K562 (cell line): ENCODE measurements at regions not wholly inside any gene's neighbourhood (a gene's known extent, or its start where the extent isn't known, plus 50 kb on each side); places are given as distances from the start of the nearest gene placed in this dataset.
A peak's percentile ranks its signal among the peaks of the same experiment; 100 is the strongest.

ENCODE experiments used
- BRCA1 ChIP-seq, 2 experiments: fragments of 450-650 bp in 1 of 2; sonication (generic) in 1 of 2; formaldehyde crosslinking in 1 of 2; IDR thresholded peaks; 2 replicates each; pipeline versions ENCODE4 v1.5.0 to v1.6.1; 2017 to 2020; ENCODE audit warnings: mild to moderate bottlenecking in 1 of 2, missing genetic modification reagents in 1 of 2
- BRF1 ChIP-seq: IDR thresholded peaks from 3 replicates; pipeline ENCODE4 v1.6.1; 2011; ENCODE audit warnings: borderline replicate concordance, mild to moderate bottlenecking; ENCODE audit not compliant: insufficient read length; ENCODE audit errors: extremely low read depth
- CEBPG ChIP-seq, 3 experiments: fragments of 200-800 bp in 1 of 3; sonication (Bioruptor generic) in 1 of 3; sonication (generic) in 1 of 3; formaldehyde crosslinking in 1 of 3; IDR thresholded peaks in 2 of 3; conservative IDR thresholded peaks in 1 of 3; 2 replicates each; pipeline versions ENCODE4 v1.6.1 to v1.8.0; 2016 to 2022; ENCODE audit warnings: missing compliant biosample characterization in 2 of 3, missing genetic modification characterization in 2 of 3, mild to moderate bottlenecking in 1 of 3, missing genetic modification reagents in 1 of 3
- CREB1 ChIP-seq, 2 experiments: sonication (generic) in 1 of 2; formaldehyde crosslinking in 1 of 2; IDR thresholded peaks; 2 replicates each; pipeline versions ENCODE4 v1.6.1 to v1.8.0; 2012 to 2022; ENCODE audit warnings: inconsistent platforms in 1 of 2, mild to moderate bottlenecking in 1 of 2, missing genetic modification reagents in 1 of 2, moderate library complexity in 1 of 2
- CXXC5 ChIP-seq: fragments of 250-450 bp; sonication (Bioruptor Pico); IDR thresholded peaks from 2 replicates; pipeline ENCODE4 v1.8.0; 2022; ENCODE audit warnings: inconsistent platforms, mild to moderate bottlenecking, moderate library complexity
- EHMT2 ChIP-seq: fragments of 450-650 bp; IDR thresholded peaks from 2 replicates; pipeline ENCODE4 v1.6.1; 2018; ENCODE audit warnings: antibody characterized with exemption
- GABPB1 ChIP-seq: sonication (generic); formaldehyde crosslinking; IDR thresholded peaks from 2 replicates; pipeline ENCODE4 v1.8.0; 2022; ENCODE audit warnings: mild to moderate bottlenecking, missing genetic modification reagents
- GATA2 ChIP-seq: sonication (generic); formaldehyde crosslinking; IDR thresholded peaks from 2 replicates; pipeline ENCODE4 v1.4.0; 2020; ENCODE audit warnings: mild to moderate bottlenecking, missing genetic modification reagents
- GTF2F1 ChIP-seq: IDR thresholded peaks from 2 replicates; pipeline ENCODE4 v1.6.1; 2011; ENCODE audit warnings: low read depth, low read length, improper control_type of control experiment
- HSF4 ChIP-seq: fragments of 250-450 bp; sonication (Bioruptor Pico); IDR thresholded peaks from 2 replicates; pipeline ENCODE4 v2.1.2; 2022; ENCODE audit warnings: mild to moderate bottlenecking, moderate library complexity, borderline replicate concordance
- KLF1 ChIP-seq: fragments of 450-650 bp; IDR thresholded peaks from 2 replicates; pipeline ENCODE4 v1.6.1; 2016; ENCODE audit warnings: missing genetic modification characterization, missing compliant biosample characterization
- LEF1 ChIP-seq: fragments of 450-650 bp; IDR thresholded peaks from 2 replicates; pipeline ENCODE4 v1.6.1; 2016; ENCODE audit warnings: mild to moderate bottlenecking
- MEIS2 ChIP-seq: fragments of 450-650 bp; IDR thresholded peaks from 2 replicates; pipeline ENCODE4 v1.6.1; 2014; ENCODE audit warnings: mild to moderate bottlenecking; ENCODE audit not compliant: partially characterized antibody
- NFRKB ChIP-seq: fragments of 450-650 bp; IDR thresholded peaks from 2 replicates; pipeline ENCODE4 v1.6.1; 2016; ENCODE audit warnings: low read depth
- PHF20 ChIP-seq: fragments of 450-650 bp; IDR thresholded peaks from 2 replicates; pipeline ENCODE4 v1.6.1; 2018; ENCODE audit not compliant: partially characterized antibody
- SIRT6 ChIP-seq: IDR thresholded peaks from one replicate; pipeline ENCODE4 v1.6.1; 2012; ENCODE audit warnings: low read depth, mild to moderate bottlenecking, control low read depth, inconsistent platforms, low read length, moderate library complexity
- SOX6 ChIP-seq: fragments of 450-650 bp; IDR thresholded peaks from 2 replicates; pipeline ENCODE4 v1.6.1; 2014; ENCODE audit warnings: mild to moderate bottlenecking
- TCFL5 ChIP-seq: fragments of 250-450 bp; sonication (Bioruptor Pico); conservative IDR thresholded peaks from 2 replicates; pipeline ENCODE4 v1.6.1; 2021; ENCODE audit warnings: mild to moderate bottlenecking, moderate library complexity, matching md5 sums
- TF ChIP-seq, protein P1 (sequence below), 2 experiments: fragments of 450-650 bp; IDR thresholded peaks; 2 replicates each; pipeline ENCODE4 v1.6.1; 2016
- TF ChIP-seq, protein P2 (sequence below): fragments of 450-650 bp; IDR thresholded peaks from 2 replicates; pipeline ENCODE4 v1.6.1; 2016; ENCODE audit warnings: missing biosample characterization, missing genetic modification characterization
- TF ChIP-seq, protein P3 (sequence below), 3 experiments: fragments of 200-800 bp in 1 of 3; sonication (Bioruptor generic) in 1 of 3; sonication (generic) in 1 of 3; formaldehyde crosslinking in 1 of 3; IDR thresholded peaks; 2 replicates each; pipeline versions ENCODE4 v1.6.1 to v1.8.0; 2016 to 2022; ENCODE audit warnings: mild to moderate bottlenecking in 2 of 3, missing compliant biosample characterization in 2 of 3, missing genetic modification characterization in 2 of 3, missing genetic modification reagents in 1 of 3
- TF ChIP-seq, protein P4 (sequence below): IDR thresholded peaks from 3 replicates; pipeline ENCODE4 v1.6.1; 2011; ENCODE audit warnings: borderline replicate concordance, mild to moderate bottlenecking; ENCODE audit not compliant: insufficient read length, insufficient read depth

DNA sequence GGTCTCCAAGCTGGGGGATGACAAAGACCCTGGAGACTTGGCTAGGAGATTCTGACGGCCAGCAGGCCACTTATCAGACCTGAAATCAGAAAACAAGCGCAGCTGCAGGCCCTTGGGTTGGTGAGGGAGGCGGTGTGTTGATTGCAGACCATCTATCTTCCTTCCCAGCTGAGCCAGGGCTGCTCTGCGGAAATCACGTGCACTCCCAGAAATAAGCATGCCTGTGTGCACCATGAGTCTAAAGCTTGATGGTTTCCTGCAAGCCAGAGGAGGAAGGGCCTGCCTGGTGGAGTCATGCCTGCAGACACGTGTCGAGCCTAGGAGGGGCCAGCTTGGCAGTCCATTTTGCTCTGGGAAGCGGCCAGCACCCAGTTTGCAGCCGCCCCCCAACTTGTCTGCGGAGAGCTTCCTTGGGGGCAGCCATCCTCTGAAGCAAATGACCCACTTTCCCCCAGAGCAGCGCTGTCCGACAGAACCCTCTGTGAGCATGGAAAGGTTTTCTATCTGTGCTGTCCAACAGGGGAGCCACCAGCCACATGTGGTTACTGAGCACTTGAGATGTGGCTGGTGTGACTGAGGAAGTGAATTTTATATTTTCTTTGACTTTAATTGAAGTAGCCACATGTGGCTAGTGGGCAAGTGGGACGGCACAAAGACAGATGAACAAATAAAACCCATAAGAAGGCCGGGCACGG, 175.7 kb upstream of the BCOR start (continued):
- TF ChIP-seq CEBPG (CRISPR knock-in tag; IDR thresholded peaks at IDR 0.05) (no peak), CEBPG (tag; conservative IDR thresholded peaks at IDR 0.05 in 1 of 2, IDR thresholded peaks at IDR 0.05 in 1 of 2) (no peak), SOX6 (peak; percentile 71; the same call in 1 of the 2 replicates), NFRKB (no peak), CREB1 (IDR thresholded peaks at IDR 0.05) (no peak), CREB1 (CRISPR knock-in tag; IDR thresholded peaks at IDR 0.05) (no peak), BRCA1 (IDR thresholded peaks at IDR 0.05) (no peak), BRCA1 (CRISPR knock-in tag; IDR thresholded peaks at IDR 0.05) (no peak), KLF1 (tag) (no peak), GTF2F1 (no peak), LEF1 (peak; percentile 40; the same call in 1 of the 2 replicates), SIRT6 (no peak), BRF1 (no peak), EHMT2 (no peak), GABPB1 (0 out of 2 replicates have a peak, but pooled peaks have one; percentile 27), GATA2 (CRISPR knock-in tag) (peak; percentile 85), CXXC5 (CRISPR knock-in tag) (peak; percentile 74), PHF20 (no peak), MEIS2 (peak; percentile 87), HSF4 (no peak), TCFL5 (CRISPR knock-in tag) (no peak)
- TF ChIP-seq, protein P1, sequence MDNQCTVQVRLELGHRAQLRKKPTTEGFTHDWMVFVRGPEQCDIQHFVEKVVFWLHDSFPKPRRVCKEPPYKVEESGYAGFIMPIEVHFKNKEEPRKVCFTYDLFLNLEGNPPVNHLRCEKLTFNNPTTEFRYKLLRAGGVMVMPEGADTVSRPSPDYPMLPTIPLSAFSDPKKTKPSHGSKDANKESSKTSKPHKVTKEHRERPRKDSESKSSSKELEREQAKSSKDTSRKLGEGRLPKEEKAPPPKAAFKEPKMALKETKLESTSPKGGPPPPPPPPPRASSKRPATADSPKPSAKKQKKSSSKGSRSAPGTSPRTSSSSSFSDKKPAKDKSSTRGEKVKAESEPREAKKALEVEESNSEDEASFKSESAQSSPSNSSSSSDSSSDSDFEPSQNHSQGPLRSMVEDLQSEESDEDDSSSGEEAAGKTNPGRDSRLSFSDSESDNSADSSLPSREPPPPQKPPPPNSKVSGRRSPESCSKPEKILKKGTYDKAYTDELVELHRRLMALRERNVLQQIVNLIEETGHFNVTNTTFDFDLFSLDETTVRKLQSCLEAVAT (IDR thresholded peaks at IDR 0.05), result 0 out of 4 replicates have a peak, but pooled peaks of 1 of the 2 experiments have one; percentile 21
- TF ChIP-seq, protein P2, sequence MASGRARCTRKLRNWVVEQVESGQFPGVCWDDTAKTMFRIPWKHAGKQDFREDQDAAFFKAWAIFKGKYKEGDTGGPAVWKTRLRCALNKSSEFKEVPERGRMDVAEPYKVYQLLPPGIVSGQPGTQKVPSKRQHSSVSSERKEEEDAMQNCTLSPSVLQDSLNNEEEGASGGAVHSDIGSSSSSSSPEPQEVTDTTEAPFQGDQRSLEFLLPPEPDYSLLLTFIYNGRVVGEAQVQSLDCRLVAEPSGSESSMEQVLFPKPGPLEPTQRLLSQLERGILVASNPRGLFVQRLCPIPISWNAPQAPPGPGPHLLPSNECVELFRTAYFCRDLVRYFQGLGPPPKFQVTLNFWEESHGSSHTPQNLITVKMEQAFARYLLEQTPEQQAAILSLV (tag), result no peak
- TF ChIP-seq, protein P3, sequence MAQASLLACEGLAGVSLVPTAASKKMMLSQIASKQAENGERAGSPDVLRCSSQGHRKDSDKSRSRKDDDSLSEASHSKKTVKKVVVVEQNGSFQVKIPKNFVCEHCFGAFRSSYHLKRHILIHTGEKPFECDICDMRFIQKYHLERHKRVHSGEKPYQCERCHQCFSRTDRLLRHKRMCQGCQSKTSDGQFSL (CRISPR knock-in tag; IDR thresholded peaks at IDR 0.05), result no peak
- TF ChIP-seq, protein P3 (tag; IDR thresholded peaks at IDR 0.05), result no peak
- TF ChIP-seq, protein P4, sequence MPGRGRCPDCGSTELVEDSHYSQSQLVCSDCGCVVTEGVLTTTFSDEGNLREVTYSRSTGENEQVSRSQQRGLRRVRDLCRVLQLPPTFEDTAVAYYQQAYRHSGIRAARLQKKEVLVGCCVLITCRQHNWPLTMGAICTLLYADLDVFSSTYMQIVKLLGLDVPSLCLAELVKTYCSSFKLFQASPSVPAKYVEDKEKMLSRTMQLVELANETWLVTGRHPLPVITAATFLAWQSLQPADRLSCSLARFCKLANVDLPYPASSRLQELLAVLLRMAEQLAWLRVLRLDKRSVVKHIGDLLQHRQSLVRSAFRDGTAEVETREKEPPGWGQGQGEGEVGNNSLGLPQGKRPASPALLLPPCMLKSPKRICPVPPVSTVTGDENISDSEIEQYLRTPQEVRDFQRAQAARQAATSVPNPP, result no peak
